Vagina (tissue), 2 donors: ENCODE measurements at regions not wholly inside any gene's neighbourhood (a gene's known extent, or its start where the extent isn't known, plus 50 kb on each side); places are given as distances from the start of the nearest gene placed in this dataset.

Experiments
- CTCF ChIP-seq, 3 experiments: fragments of 450-650 bp in 2 of 3; fragments of 200-600 bp in 1 of 3; sonication (generic) in 1 of 3; IDR thresholded peaks; one replicate each; pipeline ENCODE4 v1.5.1; 2017 to 2019; ENCODE audit warnings: antibody characterized with exemption in 3 of 3, mild to moderate bottlenecking in 2 of 3, moderate library complexity in 2 of 3
- POLR2A ChIP-seq, 2 donors: fragments of 450-650 bp; IDR thresholded peaks; one replicate each; pipeline ENCODE4 v1.6.1; 2017; ENCODE audit warnings: antibody characterized with exemption in 2 of 2, mild to moderate bottlenecking in 2 of 2, moderate library complexity in 2 of 2
- POLR2AphosphoS5 ChIP-seq, 2 donors: sonication (generic); formaldehyde crosslinking; IDR thresholded peaks; one replicate each; pipeline ENCODE4 v1.9.0; 2017; ENCODE audit warnings: antibody characterized with exemption in 2 of 2, mild to moderate bottlenecking in 2 of 2, low read depth in 1 of 2; ENCODE audit not compliant: insufficient read depth in 1 of 2

DNA sequence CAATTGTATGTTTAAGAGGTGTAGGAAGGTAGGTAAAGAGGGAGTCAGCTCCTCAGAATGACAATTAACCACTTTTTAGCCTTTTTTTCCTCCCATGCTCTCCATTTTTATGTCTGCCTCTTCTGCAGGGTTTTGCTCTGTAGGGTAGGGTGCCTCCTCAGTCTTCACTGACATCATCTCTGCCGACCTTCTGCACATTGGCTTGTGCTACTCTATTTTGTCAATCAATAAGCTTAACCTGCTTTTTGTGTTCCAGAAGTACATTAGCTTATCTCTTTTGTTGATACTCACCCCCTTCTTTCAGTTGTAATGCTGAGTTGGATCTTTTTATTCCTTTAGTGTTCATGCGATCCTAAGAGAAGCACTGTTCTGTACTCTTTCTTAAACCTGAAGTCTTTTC lies 323.2 kb downstream of the RDH14 start:
- TF ChIP-seq CTCF (IDR thresholded peaks at IDR 0.05) (no peak), POLR2A (IDR thresholded peaks at IDR 0.05) (no peak), POLR2AphosphoS5 (IDR thresholded peaks at IDR 0.05; ENCODE audit: insufficient read depth in 1 of 2, low read depth in 1 of 2) (no peak)
